ENCODE measurements at regions not wholly inside any gene's neighbourhood (a gene's known extent, or its start where the extent isn't known, plus 50 kb on each side); places are given as distances from the start of the nearest gene placed in this dataset.

GRCh38 chr11:69394234-69394868, 87.1 kb upstream of the LINC01488 start:
- Mint-ChIP-seq H3K27ac (ENCODE audit: unreplicated experiment) (no peak overlapping the region), H3K9me3 (ENCODE audit: low read depth) (peaks cover 4% of the 10 kb centered on the region), H3K27me3 (ENCODE audit: low read depth) (no peaks in the 10 kb centered on the region), H3K4me3 (ENCODE audit: unreplicated experiment) (no peak overlapping the region), H3K36me3 (ENCODE audit: low read depth) (no peaks in the 10 kb centered on the region), H3K4me1 (ENCODE audit: low read depth) (peaks cover 10% of the 10 kb centered on the region)
- TF ChIP-seq CTCF (IDR thresholded peaks at IDR 0.05), result no peak
- peak; percentile 66 for DNase-seq (ENCODE audit: low spot score)

GRCh38 chr11:69394869-69395246, 86.6 kb upstream of the LINC01488 start:
- no peak for DNase-seq (ENCODE audit: low spot score)
- Mint-ChIP-seq H3K4me1 (ENCODE audit: low read depth) (peaks cover 11% of the 10 kb centered on the region), H3K27me3 (ENCODE audit: low read depth) (no peaks in the 10 kb centered on the region), H3K4me3 (ENCODE audit: unreplicated experiment) (no peak overlapping the region), H3K27ac (ENCODE audit: unreplicated experiment) (no peak overlapping the region), H3K9me3 (ENCODE audit: low read depth) (peaks cover under 1% of the 10 kb centered on the region), H3K36me3 (ENCODE audit: low read depth) (no peaks in the 10 kb centered on the region)
- no peak for TF ChIP-seq CTCF (IDR thresholded peaks at IDR 0.05)

GRCh38 chr11:69395287-69395686, 86.2 kb upstream of the LINC01488 start:
- Mint-ChIP-seq H3K4me1 (ENCODE audit: low read depth) (peaks cover 11% of the 10 kb centered on the region), H3K36me3 (ENCODE audit: low read depth) (no peaks in the 10 kb centered on the region), H3K27me3 (ENCODE audit: low read depth) (no peaks in the 10 kb centered on the region), H3K27ac (ENCODE audit: unreplicated experiment) (no peak overlapping the region), H3K4me3 (ENCODE audit: unreplicated experiment) (no peak overlapping the region), H3K9me3 (ENCODE audit: low read depth) (no peaks in the 10 kb centered on the region)
- no peak for DNase-seq (ENCODE audit: low spot score)
- TF ChIP-seq CTCF (IDR thresholded peaks at IDR 0.05), result no peak

GRCh38 chr11:69396051-69396947, 85.2 kb upstream of the LINC01488 start:
- Mint-ChIP-seq H3K9me3 (ENCODE audit: low read depth) (no peaks in the 10 kb centered on the region), H3K27ac (ENCODE audit: unreplicated experiment) (no peak overlapping the region), H3K4me1 (ENCODE audit: low read depth) (peaks cover 11% of the 10 kb centered on the region), H3K27me3 (ENCODE audit: low read depth) (no peaks in the 10 kb centered on the region), H3K4me3 (ENCODE audit: unreplicated experiment) (no peak overlapping the region), H3K36me3 (ENCODE audit: low read depth) (no peaks in the 10 kb centered on the region)
- no peak for TF ChIP-seq CTCF (IDR thresholded peaks at IDR 0.05)
- peak; percentile 37 for DNase-seq (ENCODE audit: low spot score)

- DNase-seq (ENCODE audit: low spot score), result peak; percentile 58
- Mint-ChIP-seq H3K27ac (ENCODE audit: unreplicated experiment) (no peak overlapping the region), H3K9me3 (ENCODE audit: low read depth) (no peaks in the 10 kb centered on the region), H3K4me3 (ENCODE audit: unreplicated experiment) (no peak overlapping the region), H3K36me3 (ENCODE audit: low read depth) (no peaks in the 10 kb centered on the region), H3K4me1 (ENCODE audit: low read depth) (peaks cover 11% of the 10 kb centered on the region), H3K27me3 (ENCODE audit: low read depth) (no peaks in the 10 kb centered on the region)
- no peak for TF ChIP-seq CTCF (IDR thresholded peaks at IDR 0.05)
Measured at GRCh38 chr11:69396948-69397307, 84.5 kb upstream of the LINC01488 start.

Measured in chondrocyte (in vitro differentiated cells).